IPS DF 4.7 (cell line): ENCODE measurements at regions not wholly inside any gene's neighbourhood (a gene's known extent, or its start where the extent isn't known, plus 50 kb on each side); places are given as distances from the start of the nearest gene placed in this dataset.

ENCODE experiments used
- DNase-seq: peaks from one replicate; pipeline ENCODE4 v3.0.0-alpha.2; 2013; ENCODE audit warnings: low spot score; ENCODE audit errors: extremely low read depth

DNA sequence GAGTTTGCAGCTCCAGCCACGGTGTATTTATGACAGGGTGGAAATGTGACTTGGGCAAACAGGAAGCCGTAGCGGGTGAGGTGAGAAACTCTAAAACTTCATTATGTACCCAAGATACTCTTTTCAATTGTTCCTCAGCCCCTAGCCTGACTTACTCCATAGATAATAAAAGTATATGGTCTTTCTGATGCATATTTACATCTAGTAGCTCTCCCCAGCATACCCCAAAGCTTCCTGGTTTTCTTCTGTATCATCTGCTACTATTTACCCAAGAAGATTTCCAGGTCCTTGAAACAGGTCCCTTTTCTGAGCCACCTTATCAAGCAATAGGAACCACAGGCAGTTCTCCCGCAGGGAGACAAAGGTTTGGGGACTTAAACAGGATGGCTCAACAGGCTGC lies 201.5 kb upstream of the ESRRG start:
- DNase-seq, result no peak

- no peak for DNase-seq
These were observed 200.4 kb upstream of the ESRRG start for GRCh38 chr1:216923601-216924000.

DNA sequence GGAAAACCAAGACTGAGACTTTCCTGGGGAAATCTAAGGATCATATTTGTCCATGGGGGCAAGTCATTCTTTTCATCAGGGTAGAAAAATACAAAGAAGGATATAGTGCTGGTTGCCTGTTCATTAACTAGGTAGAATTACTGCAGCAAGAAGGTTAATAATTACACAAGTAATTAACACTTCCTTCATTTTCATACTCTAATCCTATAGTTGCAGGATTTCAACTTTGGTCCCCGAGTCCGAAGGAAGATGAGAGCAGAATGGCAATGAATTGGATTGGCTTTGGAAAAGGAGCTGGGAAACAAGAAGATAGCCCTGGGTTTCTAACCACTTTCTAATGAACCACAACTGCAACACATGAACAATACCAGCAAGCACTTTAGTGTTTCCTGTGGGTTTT lies 199.2 kb upstream of the ESRRG start:
- no peak for DNase-seq

GRCh38 chr1:216921866-216922265 lies 198.6 kb upstream of the ESRRG start:
- no peak for DNase-seq

- DNase-seq, result no peak
These were observed 196.1 kb upstream of the ESRRG start for GRCh38 chr1:216919060-216919970.

DNA sequence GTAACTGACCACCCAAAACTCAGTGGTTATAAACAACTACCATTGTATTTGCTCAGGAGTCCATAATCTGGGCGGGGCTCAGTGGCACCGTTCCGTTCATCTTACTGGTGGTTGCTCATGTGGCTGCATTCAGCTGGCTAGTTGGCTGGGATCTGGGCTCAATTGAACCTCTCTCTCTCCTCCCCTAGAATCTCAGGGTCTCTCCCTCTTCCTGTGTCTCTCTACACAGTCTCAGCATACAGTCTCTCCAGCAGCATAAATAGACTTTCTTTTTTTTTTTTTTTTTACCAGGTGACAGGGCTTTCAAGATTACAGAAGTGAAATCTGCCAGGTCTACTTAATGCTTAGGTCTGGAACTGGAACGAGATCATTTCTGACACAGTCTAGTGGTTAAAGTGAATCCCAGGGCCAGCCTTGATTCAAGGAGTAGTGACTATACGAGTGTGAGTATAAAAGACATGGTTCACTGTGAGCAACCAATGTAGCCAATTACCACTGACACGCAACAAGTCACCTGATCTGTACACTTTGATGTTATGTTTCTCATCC lies 193.7 kb upstream of the ESRRG start:
- no peak for DNase-seq

GRCh38 chr1:216914974-216915373 lies 191.7 kb upstream of the ESRRG start:
- DNase-seq, result no peak

DNA sequence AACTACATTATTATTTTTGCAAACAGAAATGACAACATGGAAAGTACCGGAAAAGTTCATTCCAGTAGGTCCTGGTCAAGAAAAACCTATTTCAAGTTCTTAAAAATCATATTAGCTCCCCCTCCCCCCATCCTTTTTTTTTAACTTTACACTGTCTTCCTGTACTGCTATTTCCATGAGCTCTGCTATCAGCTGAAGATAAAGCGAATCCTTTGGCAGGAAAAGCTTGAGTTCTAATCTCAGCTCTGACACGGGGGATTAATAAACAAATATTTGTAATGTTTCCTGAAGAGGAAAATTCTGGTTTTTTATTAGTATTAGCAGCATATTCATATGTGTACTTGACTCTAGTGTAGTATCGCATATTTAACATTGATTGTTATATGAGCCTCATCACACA lies 190.7 kb upstream of the ESRRG start:
- DNase-seq, result no peak

DNA sequence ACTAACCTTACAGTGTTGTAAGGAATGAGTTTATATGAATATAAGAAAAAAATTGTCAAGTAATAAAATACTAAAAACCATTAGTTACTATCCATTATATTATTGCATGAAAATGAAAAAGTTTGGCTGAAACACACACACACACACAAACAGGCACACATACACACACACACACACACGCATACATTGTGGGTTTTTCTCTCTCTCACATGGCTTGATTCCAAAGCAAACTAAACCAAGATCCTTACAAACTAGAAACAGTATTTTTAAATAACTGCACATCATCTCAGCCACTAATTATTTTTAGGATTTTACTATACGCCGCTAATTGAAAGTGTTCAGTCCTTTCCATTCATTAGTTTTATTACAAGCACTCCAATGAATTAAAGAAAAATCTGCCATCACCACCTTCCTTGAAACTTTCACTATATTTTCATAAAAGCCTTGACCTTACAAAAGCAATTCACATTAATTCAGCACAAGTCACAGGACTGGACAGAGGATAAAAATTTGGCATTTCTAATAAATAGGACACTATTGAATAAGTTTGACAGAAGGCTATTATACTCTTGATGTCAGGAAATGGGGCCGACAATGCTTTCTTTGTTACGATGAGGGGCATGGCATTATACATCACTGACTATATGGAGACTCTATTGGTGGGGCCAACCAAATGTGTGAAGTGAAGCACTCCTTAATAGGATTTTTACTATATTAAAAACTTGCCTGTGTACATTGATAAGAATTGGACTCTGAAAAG lies 187.0 kb upstream of the ESRRG start:
- DNase-seq, result no peak

GRCh38 chr1:216908126-216908525 lies 184.9 kb upstream of the ESRRG start:
- DNase-seq, result no peak

- no peak for DNase-seq
These were observed 183.9 kb upstream of the ESRRG start for GRCh38 chr1:216907100-216907499.

DNA sequence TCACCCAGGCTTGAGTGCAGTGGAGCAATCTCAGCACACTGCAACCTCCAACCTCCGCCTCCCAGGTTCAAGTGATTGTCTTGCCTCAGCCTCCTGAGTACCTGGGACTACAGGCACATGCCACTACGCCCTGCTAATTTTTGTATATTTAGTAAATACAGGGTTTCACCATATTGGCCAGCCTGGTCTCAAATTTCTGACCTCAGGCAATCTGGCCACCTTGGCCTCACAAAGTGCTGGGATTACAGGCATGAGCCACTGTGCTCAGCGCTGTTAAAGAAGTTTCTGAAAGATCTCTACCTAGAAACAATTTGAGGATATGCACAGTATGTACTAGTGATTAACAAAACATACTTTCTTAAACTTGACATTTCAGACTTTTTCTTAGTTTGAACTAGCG lies 182.6 kb upstream of the ESRRG start:
- DNase-seq, result no peak

DNA sequence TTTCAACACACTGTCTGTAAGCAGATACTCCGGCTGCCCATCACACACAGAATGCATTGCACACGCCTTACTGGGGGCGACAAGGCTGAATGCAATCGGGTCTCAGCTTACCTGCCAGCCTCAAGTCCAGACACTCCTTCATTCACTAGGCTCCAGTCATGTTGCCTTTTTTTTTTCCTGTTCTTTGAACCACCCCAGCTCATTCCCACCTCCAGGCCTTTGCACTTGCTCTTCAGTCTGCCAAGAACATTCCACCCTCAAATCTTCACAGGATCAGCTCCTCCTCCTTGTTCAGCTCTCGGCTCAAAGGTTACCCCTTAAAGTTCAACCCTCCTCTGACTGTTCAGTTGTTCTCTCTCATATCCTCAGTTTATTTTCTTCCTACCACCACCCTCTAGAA lies 181.9 kb upstream of the ESRRG start:
- no peak for DNase-seq

DNA sequence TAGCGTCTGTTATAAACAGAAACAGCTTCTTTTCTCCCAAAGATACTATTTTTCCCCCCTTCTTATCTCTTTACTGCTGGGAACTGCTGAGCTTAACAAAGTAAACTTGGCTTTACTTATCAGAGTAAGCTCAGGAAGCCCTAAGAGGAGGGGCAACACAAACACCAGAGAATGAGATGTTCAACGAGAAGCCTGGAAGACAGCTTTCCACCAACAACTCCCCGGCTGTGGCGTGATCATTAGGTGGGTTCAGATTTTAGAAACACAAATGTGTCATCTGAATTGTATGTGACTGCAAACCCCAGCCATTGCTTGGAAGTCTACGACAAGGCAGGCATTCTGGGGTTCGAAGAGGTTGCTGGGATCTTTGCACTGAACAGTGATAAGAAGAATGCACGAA lies 181.2 kb upstream of the ESRRG start:
- DNase-seq, result no peak

DNA sequence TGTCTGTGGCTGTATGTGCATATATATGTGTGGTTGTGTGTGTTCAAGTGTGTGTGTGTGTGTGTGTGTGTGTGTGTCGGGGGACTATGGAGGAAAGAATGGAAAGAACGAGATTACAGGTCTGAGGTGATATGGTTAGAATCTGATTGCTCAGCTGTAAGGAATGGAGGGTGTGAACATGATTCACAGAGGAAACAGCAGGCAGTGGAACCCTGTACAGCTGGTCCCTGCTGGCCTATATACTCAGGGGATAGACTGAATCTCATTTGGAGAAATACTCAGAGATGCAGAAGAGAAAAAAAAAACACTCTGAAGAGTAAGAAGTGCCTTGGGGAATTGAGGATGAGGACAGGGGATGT lies 180.1 kb upstream of the ESRRG start:
- DNase-seq, result no peak

DNA sequence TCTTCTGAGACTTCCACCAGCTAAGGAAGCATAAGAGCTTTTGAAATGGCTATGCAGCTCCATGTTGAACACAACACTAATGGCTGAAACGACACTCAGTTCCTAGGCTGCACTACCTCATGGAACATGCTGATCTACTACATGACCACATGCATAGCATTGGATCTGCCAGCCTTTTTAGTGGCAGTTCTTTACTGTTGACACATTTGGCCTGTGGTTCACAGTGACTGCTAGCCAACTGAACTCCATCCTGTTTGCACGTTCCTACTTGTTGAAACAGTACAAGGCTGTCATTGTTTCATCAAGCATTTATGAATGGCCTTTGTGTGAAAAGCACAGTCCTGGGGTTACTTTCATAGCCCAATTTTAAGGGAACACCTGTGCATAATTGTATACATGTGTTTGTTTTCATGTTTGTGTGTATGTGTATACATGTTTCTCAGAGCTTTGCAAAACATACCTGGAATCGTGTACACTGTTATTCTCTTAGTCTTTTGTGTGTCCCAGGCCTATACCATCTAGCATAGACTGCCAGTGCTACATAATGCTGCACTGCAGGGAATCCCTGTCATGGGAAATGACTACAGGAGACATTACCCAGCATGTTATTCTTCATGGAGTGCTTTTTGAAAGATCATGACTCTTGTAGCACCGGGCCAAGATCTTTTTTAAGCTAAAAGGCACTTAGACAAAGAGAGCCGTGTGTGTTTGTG lies 179.6 kb upstream of the ESRRG start:
- no peak for DNase-seq

DNA sequence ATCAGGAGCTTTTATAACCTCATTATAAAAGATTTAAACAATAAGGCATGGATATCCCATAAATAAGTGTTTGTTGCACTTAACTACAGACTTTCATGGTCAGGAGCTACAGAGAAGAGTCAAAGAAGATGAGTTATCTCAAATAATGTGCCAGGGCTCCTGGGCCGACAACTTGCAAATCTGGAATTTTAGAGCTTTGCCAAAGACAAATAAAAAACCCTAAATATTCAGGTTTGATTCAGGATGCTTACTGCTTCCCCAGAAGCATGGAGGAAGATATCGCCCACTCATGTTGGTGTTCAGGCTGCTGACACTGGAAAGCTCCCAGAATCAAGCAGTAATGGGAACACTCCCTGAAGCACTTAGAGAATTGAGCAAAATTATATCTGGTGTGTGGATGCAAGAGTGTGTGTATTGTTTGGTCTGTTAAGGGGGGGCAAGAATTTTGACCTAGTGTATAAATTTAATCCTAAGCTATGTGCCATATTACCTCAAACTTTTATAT lies 176.9 kb upstream of the ESRRG start:
- DNase-seq, result no peak

GRCh38 chr1:216898801-216899200 lies 175.6 kb upstream of the ESRRG start:
- DNase-seq, result no peak

- DNase-seq, result no peak
These were observed 172.9 kb upstream of the ESRRG start for GRCh38 chr1:216896146-216896545.

GRCh38 chr1:216894494-216894893 lies 171.3 kb upstream of the ESRRG start:
- no peak for DNase-seq

DNA sequence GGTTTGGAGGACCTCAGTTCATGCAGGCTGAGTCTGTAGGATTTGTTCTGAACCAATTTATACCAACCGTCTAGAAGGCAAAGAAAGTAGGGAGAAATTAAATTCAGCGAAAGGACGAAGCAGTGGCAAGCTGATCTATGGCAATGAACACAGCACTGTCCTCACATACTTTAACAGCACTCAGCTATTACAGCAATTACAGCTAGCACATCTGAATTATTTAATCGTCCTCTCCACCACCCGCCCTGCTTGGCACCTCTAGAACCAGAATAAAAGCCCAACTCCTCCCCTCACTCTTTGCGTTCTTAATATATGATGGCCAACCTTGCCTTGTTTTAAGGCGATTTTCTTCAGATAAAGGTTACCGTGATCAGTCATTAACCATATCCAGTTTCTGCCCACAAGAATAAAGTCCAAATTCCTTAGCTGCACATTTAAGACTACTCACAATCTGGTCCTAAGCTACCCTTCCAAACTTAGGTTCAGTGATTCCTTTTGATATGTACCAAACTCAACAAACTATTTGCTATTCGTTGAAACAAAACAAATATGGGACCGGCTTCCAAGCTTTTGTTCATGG lies 169.4 kb upstream of the ESRRG start:
- DNase-seq, result no peak
